HFFc6 (cell line): ENCODE measurements at regions not wholly inside any gene's neighbourhood (a gene's known extent, or its start where the extent isn't known, plus 50 kb on each side); places are given as distances from the start of the nearest gene placed in this dataset.

Experiments used
- DNase-seq: peaks from one replicate; pipeline ENCODE4 v3.0.0-alpha.2; 2018
- H3K27ac Mint-ChIP-seq: 2 replicates; pipeline ENCODE4 v1.8.0; 2020; ENCODE audit warnings: mild to moderate bottlenecking, mixed read lengths
- H3K27me3 Mint-ChIP-seq: 2 replicates; pipeline ENCODE4 v1.8.0; 2021; ENCODE audit warnings: mild to moderate bottlenecking, moderate library complexity, mixed read lengths; ENCODE audit not compliant: insufficient read depth
- H3K36me3 Mint-ChIP-seq: 2 replicates; pipeline ENCODE4 v1.8.0; 2021; ENCODE audit warnings: low read depth, mixed read lengths
- H3K4me1 Mint-ChIP-seq: 2 replicates; pipeline ENCODE4 v1.8.0; 2020; ENCODE audit warnings: low read depth, mixed read lengths
- H3K4me3 Mint-ChIP-seq: 2 replicates; pipeline ENCODE4 v1.8.0; 2020; ENCODE audit warnings: mild to moderate bottlenecking, moderate library complexity, mixed read lengths
- H3K9me3 Mint-ChIP-seq: 2 replicates; pipeline ENCODE4 v1.8.0; 2020; ENCODE audit warnings: mild to moderate bottlenecking, mixed read lengths
- CTCF ChIP-seq: fragments of 200-600 bp; sonication (generic); IDR thresholded peaks from 2 replicates; pipeline ENCODE4 v1.5.0; 2021; ENCODE audit warnings: antibody characterized with exemption, mild to moderate bottlenecking

DNA sequence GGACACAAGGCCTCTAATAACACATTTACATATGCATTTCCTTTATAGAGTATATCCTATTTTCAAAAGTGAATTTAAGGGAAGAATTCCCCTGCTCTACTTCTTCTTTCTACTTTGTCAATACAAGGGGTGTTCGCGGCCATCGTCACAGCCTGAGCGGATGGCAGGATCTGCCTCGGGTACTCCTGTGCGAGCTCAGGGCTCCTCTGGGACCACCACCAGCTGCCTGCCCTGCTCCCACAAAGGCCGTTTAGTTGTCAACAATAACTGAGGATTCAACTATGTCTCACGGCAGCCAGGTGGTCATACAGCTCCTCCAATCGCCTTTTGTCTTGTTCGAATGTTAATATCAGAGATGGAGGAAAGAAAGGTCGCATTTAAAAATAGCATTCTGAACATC is 228.2 kb upstream of the TENM3 start:
- no peak for TF ChIP-seq CTCF
- DNase-seq = no peak
- Mint-ChIP-seq H3K9me3 (no peaks in the 10 kb centered on the region), H3K36me3 (no peaks in the 10 kb centered on the region), H3K27ac (no peak overlapping the region), H3K27me3 (no peaks in the 10 kb centered on the region; the same call in 1 of the 2 replicates), H3K4me1 (peaks cover 20% of the 10 kb centered on the region), H3K4me3 (no peak overlapping the region)

DNA sequence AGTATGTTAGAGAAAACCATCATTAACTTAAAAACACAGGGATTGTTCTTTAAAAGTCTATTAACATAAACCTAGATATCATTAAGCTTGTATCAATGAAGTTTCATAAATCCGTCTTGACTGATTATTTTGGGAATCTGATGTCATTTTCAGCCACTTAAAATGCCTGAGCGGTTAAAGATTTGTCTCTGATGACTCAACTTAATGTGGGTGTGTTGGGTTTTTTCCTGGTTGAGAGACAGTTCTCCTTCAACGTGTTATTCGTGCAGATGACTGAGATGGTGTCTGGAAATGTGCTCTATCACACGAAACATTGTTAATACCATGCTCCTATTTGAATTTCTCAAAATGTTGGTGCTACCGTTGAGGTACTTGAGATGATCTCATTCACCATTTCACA is 227.3 kb upstream of the TENM3 start:
- Mint-ChIP-seq H3K27me3 (no peaks in the 10 kb centered on the region; the same call in 1 of the 2 replicates), H3K4me1 (peaks cover 17% of the 10 kb centered on the region), H3K9me3 (no peaks in the 10 kb centered on the region), H3K4me3 (no peak overlapping the region), H3K27ac (no peak overlapping the region), H3K36me3 (no peaks in the 10 kb centered on the region)
- DNase-seq = peak; percentile 52
- TF ChIP-seq CTCF = no peak

DNA sequence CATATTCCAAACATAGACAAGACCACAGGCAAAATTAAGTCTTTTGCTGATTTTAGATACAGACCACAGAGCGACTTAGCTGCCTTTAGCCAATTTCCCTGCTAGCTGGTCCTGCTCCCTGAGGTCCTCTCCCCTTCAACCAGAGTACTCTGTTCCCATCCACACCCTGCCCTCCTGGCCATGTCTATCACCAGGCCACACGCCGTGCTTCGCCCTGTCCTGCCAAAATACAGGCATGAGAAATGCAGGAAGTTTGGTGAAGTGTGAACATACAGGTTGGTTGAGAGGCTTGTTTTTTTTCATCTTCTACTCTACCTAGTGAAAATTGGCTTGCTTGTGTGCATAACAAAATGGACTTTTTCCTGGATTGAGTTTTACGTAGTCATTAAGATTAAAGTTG is 226.2 kb upstream of the TENM3 start:
- Mint-ChIP-seq H3K36me3 (no peaks in the 10 kb centered on the region), H3K27ac (no peak overlapping the region), H3K4me1 (peaks cover 15% of the 10 kb centered on the region), H3K27me3 (peaks cover 2% of the 10 kb centered on the region; the same call in 1 of the 2 replicates), H3K4me3 (no peak overlapping the region), H3K9me3 (no peaks in the 10 kb centered on the region)
- no peak for DNase-seq
- TF ChIP-seq CTCF = no peak

DNA sequence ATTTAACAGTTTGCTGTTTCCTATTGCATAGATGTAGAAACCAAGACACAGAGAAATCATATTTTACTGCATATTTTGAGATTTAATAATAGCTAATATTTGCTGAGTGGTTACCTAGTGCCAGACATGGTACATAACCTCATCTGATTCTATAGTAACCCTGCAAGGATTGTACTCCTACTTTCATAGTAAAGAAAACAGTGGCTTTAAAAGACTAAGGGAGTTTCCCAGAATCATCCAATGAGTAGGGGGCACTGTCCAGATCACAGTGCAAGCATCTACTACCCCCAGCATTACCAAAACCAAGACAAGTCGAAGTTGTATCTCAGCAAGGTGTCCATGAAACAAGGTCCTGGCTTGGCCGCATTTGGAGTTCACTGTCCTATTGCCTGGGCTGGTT is 224.5 kb upstream of the TENM3 start:
- no peak for TF ChIP-seq CTCF
- Mint-ChIP-seq H3K27ac (no peak overlapping the region), H3K4me3 (no peak overlapping the region), H3K9me3 (no peaks in the 10 kb centered on the region), H3K27me3 (peaks cover 2% of the 10 kb centered on the region; the same call in 1 of the 2 replicates), H3K4me1 (peaks cover 17% of the 10 kb centered on the region), H3K36me3 (no peaks in the 10 kb centered on the region)
- DNase-seq = no peak

DNA sequence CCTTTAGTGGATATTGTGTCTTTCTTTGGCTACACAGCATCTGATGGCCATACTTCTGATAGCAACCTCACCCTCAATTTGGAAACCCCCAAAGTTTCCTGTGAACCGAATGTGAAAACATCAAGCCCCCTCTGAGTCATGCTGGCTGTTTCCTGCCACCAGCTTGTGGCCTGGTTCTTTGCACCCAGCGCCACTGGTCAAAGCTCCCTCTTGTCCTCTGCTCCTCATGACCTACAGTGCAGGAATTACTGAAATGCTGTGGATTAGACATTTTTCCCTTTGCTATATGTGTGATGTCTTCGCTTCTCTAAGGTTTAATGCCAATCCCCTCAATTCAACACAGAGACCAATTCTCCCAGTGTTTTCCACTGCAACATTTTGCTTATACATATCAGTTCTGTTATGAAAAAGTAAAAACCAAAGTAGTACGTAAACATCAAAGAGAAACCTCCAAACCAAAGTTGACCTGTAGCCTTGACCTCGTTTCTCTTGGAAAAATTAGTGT is 224.0 kb upstream of the TENM3 start:
- H3K4me3 Mint-ChIP-seq = no peak overlapping the region
- H3K27me3 Mint-ChIP-seq = peaks cover 2% of the 10 kb centered on the region; the same call in 1 of the 2 replicates
- H3K36me3 Mint-ChIP-seq = no peaks in the 10 kb centered on the region
- H3K9me3 Mint-ChIP-seq = no peaks in the 10 kb centered on the region
- no peak overlapping the region for H3K27ac Mint-ChIP-seq
- H3K4me1 Mint-ChIP-seq = peaks cover 17% of the 10 kb centered on the region
- TF ChIP-seq CTCF = no peak
- no peak for DNase-seq

DNA sequence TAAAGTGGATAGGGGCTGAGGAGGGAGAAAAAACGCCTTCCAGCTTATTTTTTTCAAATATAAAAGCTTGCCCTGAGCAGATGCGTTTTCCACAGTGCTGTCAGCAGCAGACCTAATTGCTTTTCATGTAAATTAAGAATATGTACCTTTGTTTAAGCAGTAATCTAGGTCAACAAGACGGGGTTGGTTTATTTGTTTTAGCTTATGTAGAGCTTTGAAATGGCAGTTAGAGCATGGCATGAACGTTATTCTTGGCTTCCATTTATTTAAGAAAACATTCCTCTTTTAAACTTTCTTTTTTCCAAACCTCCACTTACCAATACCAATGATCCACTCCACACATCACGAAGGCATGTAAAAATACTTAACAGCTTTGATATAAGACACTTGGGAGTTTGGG is 220.3 kb upstream of the TENM3 start:
- H3K4me3 Mint-ChIP-seq = peak overlapping the region; percentile 4; the same call in 1 of the 2 replicates
- TF ChIP-seq CTCF = no peak
- no peak for DNase-seq
- peaks cover 15% of the 10 kb centered on the region for H3K36me3 Mint-ChIP-seq
- H3K27me3 Mint-ChIP-seq = peaks cover 2% of the 10 kb centered on the region
- H3K27ac Mint-ChIP-seq = no peak overlapping the region
- peaks cover 15% of the 10 kb centered on the region for H3K9me3 Mint-ChIP-seq
- peaks cover 7% of the 10 kb centered on the region; the same call in 1 of the 2 replicates for H3K4me1 Mint-ChIP-seq
